ENCODE measurements at regions not wholly inside any gene's neighbourhood (a gene's known extent, or its start where the extent isn't known, plus 50 kb on each side); places are given as distances from the start of the nearest gene placed in this dataset.
A peak's percentile ranks its signal among the peaks of the same experiment; 100 is the strongest.

DNA sequence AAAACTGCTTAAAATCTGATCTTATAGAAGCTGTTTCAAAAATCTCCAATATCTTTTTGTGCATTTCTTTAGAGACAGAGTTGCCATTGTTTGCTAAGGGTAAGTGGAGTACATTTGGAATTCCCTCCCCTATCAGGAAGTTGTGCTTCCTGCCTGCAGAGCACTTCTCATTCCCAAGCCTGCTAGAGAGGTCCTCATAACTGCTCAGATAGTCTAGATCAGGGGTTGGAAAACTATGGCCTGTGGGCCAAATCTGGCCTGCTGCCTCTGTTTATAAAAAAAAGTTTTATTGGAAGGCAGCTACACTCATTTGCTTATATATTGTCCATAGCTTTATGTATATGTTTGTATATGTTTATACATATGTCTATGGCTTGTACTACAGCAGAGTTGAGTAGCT, 333.7 kb upstream of the PROK2 start:
- H3K4me1 ChIP-seq (ENCODE audit: control insufficient read depth in 1 of 2, insufficient read depth in 2 of 2, low read length in 2 of 2) = peaks cover 6% of the 10 kb centered on the region in 2 donors
- no peak overlapping the region for H2AFZ ChIP-seq (ENCODE audit: insufficient read depth, low read depth, low read length, poor library complexity, severe bottlenecking)
- H4K20me1 ChIP-seq (ENCODE audit: insufficient read depth, low read length) = no peaks in the 10 kb centered on the region
- no peaks in the 10 kb centered on the region for H3K79me2 ChIP-seq (ENCODE audit: insufficient read depth, low read length)
- H3K27ac Mint-ChIP-seq = no peak overlapping the region
- H3K4me2 ChIP-seq (replicated peaks; ENCODE audit: extremely low read depth, low read length, poor library complexity, severe bottlenecking) = no peak overlapping the region
- no peak overlapping the region for H3K9ac ChIP-seq (ENCODE audit: insufficient read depth, low read length, poor library complexity, severe bottlenecking)
- no peak overlapping the region for H3K4me3 ChIP-seq (replicated peaks in 1 of 3; ENCODE audit: low read depth in 2 of 3, low read length in 3 of 3)
- no peak overlapping the region for H3K4me3 Mint-ChIP-seq
- TF ChIP-seq, protein P1, sequence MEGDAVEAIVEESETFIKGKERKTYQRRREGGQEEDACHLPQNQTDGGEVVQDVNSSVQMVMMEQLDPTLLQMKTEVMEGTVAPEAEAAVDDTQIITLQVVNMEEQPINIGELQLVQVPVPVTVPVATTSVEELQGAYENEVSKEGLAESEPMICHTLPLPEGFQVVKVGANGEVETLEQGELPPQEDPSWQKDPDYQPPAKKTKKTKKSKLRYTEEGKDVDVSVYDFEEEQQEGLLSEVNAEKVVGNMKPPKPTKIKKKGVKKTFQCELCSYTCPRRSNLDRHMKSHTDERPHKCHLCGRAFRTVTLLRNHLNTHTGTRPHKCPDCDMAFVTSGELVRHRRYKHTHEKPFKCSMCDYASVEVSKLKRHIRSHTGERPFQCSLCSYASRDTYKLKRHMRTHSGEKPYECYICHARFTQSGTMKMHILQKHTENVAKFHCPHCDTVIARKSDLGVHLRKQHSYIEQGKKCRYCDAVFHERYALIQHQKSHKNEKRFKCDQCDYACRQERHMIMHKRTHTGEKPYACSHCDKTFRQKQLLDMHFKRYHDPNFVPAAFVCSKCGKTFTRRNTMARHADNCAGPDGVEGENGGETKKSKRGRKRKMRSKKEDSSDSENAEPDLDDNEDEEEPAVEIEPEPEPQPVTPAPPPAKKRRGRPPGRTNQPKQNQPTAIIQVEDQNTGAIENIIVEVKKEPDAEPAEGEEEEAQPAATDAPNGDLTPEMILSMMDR (IDR thresholded peaks at IDR 0.05) = no peak
- no peaks in the 10 kb centered on the region for H3K9me3 ChIP-seq (replicated peaks in 1 of 2; ENCODE audit: control insufficient read depth in 1 of 2, insufficient read depth in 1 of 2, low read length in 2 of 2)
- no peaks in the 10 kb centered on the region for H3K36me3 Mint-ChIP-seq
- H3K27me3 Mint-ChIP-seq (ENCODE audit: low read depth in 3 of 3) = peaks cover 0 to 3% (median 0%) of the 10 kb centered on the region in 3 donors
- H3K4me1 Mint-ChIP-seq = peaks cover 10% of the 10 kb centered on the region
- no peak overlapping the region for H3K27ac ChIP-seq (ENCODE audit: low read depth in 1 of 2, low read length in 2 of 2)
- intact Hi-C loops (cut with micrococcal nuclease) = loop anchor here in 1 of 2 donors (10.0 kb wide), 1 partner anchor 86 kb away; no protein-coding TSS in a partner anchor
- no peaks in the 10 kb centered on the region for H3K27me3 ChIP-seq (ENCODE audit: control insufficient read depth in 2 of 2, insufficient read depth in 2 of 2, low read length in 2 of 2)
- H3K9me3 Mint-ChIP-seq = no peaks in the 10 kb centered on the region
- no peaks in the 10 kb centered on the region for H3K36me3 ChIP-seq (replicated peaks in 1 of 2; ENCODE audit: control insufficient read depth in 1 of 2, insufficient read depth in 2 of 2, low read length in 2 of 2)
- DNase-seq = no peak

GRCh38 chr3:72116226-72116625, 331.3 kb upstream of the PROK2 start:
- H3K4me3 ChIP-seq (replicated peaks in 1 of 3; ENCODE audit: low read depth in 2 of 3, low read length in 3 of 3) = no peak overlapping the region
- Mint-ChIP-seq H3K27me3 (ENCODE audit: low read depth in 3 of 3) (peaks cover 0 to 4% (median 3%) of the 10 kb centered on the region in 3 donors), H3K4me1 (peaks cover 5% of the 10 kb centered on the region), H3K9me3 (no peaks in the 10 kb centered on the region), H3K36me3 (no peaks in the 10 kb centered on the region), H3K27ac (peak overlapping the region in 1 of 7 donors; percentile 1), H3K4me3 (no peak overlapping the region)
- H3K9me3 ChIP-seq (replicated peaks in 1 of 2; ENCODE audit: control insufficient read depth in 1 of 2, insufficient read depth in 1 of 2, low read length in 2 of 2) = no peaks in the 10 kb centered on the region
- no peak overlapping the region for H3K27ac ChIP-seq (ENCODE audit: low read depth in 1 of 2, low read length in 2 of 2)
- peaks cover 4% of the 10 kb centered on the region in 2 donors for H3K4me1 ChIP-seq (ENCODE audit: control insufficient read depth in 1 of 2, insufficient read depth in 2 of 2, low read length in 2 of 2)
- H3K36me3 ChIP-seq (replicated peaks in 1 of 2; ENCODE audit: control insufficient read depth in 1 of 2, insufficient read depth in 2 of 2, low read length in 2 of 2) = no peaks in the 10 kb centered on the region
- TF ChIP-seq, protein P1 (IDR thresholded peaks at IDR 0.05) = no peak
- intact Hi-C loops (cut with micrococcal nuclease) = loop anchor here in 1 of 2 donors (10.0 kb wide), 1 partner anchor 89 kb away; no protein-coding TSS in a partner anchor
- H3K27me3 ChIP-seq (ENCODE audit: control insufficient read depth in 2 of 2, insufficient read depth in 2 of 2, low read length in 2 of 2) = no peaks in the 10 kb centered on the region
- DNase-seq = no peak
- no peak overlapping the region for H3K4me2 ChIP-seq (replicated peaks; ENCODE audit: extremely low read depth, low read length, poor library complexity, severe bottlenecking)
- WGBS (ENCODE audit: insufficient coverage) = 97% methylated on average over 6 of the region's 7 CpGs
- no peaks in the 10 kb centered on the region for H4K20me1 ChIP-seq (ENCODE audit: insufficient read depth, low read length)
- H3K79me2 ChIP-seq (ENCODE audit: insufficient read depth, low read length) = no peaks in the 10 kb centered on the region
- H3K9ac ChIP-seq (ENCODE audit: insufficient read depth, low read length, poor library complexity, severe bottlenecking) = no peak overlapping the region
- H2AFZ ChIP-seq (ENCODE audit: insufficient read depth, low read depth, low read length, poor library complexity, severe bottlenecking) = no peak overlapping the region
